Skeletal muscle satellite cell (primary cell): ENCODE measurements at regions not wholly inside any gene's neighbourhood (a gene's known extent, or its start where the extent isn't known, plus 50 kb on each side); places are given as distances from the start of the nearest gene placed in this dataset. TPM values are rescaled to one million over a fixed set of nuclear protein-coding genes. Genes with fewer than 3 reads are reported as not detected.

Experiments used
- H3K27me3 ChIP-seq: 2 replicates; pipeline ENCODE4 v1.7.0; 2013; ENCODE audit warnings: low read length; ENCODE audit not compliant: control insufficient read depth, insufficient read depth
- H3K36me3 ChIP-seq: 2 replicates; pipeline ENCODE4 v1.7.0; 2013; ENCODE audit warnings: mild to moderate bottlenecking, control low read depth, low read length; ENCODE audit not compliant: insufficient read depth
- H3K4me1 ChIP-seq: 2 replicates; pipeline ENCODE4 v1.7.0; 2013; ENCODE audit warnings: low read length; ENCODE audit not compliant: control insufficient read depth, insufficient read depth
- H3K4me2 ChIP-seq: 2 replicates; pipeline ENCODE4 v1.7.0; 2013; ENCODE audit warnings: mild to moderate bottlenecking, low read length
- H3K4me3 ChIP-seq: 2 replicates; pipeline ENCODE4 v1.7.0; 2013; ENCODE audit warnings: low read length
- H3K9ac ChIP-seq: 2 replicates; pipeline ENCODE4 v1.7.0; 2013; ENCODE audit warnings: mild to moderate bottlenecking, low read depth, low read length, moderate library complexity
- H3K9me3 ChIP-seq: replicated peaks from 2 replicates; pipeline ENCODE4 v1.7.0; 2013; ENCODE audit warnings: mild to moderate bottlenecking, control low read depth, low read length
- small RNA-seq: library from RNA; depleted of rRNA; stranded (forward); fragments of <200 nt; gene quantifications from one replicate; pipeline ENCODE3, GENCODE V24; 2012

DNA sequence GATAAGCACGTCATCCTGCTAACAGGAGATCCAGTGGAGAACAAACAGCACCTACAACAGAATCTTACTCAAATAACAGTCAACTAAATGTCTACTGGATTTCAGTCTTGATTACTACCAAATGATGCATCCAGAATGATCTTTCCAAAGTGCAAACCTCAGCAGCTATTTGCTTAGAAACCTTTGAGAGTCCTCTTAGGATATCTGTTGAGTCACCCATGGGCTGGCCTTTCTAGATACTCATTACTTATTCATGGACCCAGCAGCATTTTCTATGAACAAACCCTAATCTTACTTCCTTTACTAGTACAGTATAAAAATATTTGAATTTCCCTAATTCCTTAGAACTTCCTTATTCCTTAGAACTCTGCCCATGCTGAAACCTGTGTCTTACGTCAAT lies 118.5 kb upstream of the PABPC4L start:
- no peaks in the 10 kb centered on the region for H3K4me1 ChIP-seq
- no peak overlapping the region for H3K4me2 ChIP-seq
- H3K9ac ChIP-seq, result no peak overlapping the region
- H3K9me3 ChIP-seq, result no peaks in the 10 kb centered on the region
- no peak overlapping the region for H3K4me3 ChIP-seq
- H3K27me3 ChIP-seq, result no peaks in the 10 kb centered on the region
- no peaks in the 10 kb centered on the region for H3K36me3 ChIP-seq

DNA sequence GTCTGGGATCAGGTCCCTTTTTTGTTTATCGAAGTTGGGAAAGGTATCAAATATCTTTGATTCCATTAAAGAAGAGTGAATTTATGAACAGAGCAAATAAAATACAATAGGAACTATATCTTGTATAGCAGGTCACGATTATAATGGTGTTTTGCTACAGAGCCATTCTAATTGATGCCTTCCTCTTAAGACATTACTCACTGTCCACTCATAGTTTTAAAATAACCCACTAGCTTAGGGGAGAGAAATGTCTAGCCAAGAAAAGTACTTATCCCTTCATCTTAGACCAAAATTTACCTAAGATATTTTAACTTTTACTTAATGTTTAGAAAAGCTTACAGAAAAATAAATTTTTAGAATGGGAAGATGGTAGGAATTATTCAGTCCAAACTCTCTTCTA lies 112.0 kb upstream of the PABPC4L start:
- H3K4me2 ChIP-seq, result no peak overlapping the region
- H3K36me3 ChIP-seq, result no peaks in the 10 kb centered on the region
- no peak overlapping the region for H3K9ac ChIP-seq
- H3K27me3 ChIP-seq, result no peaks in the 10 kb centered on the region
- H3K9me3 ChIP-seq, result no peaks in the 10 kb centered on the region
- no peak overlapping the region for H3K4me3 ChIP-seq
- H3K4me1 ChIP-seq, result no peaks in the 10 kb centered on the region

- Histone ChIP-seq H3K9ac (no peak overlapping the region), H3K4me3 (no peak overlapping the region), H3K36me3 (no peaks in the 10 kb centered on the region), H3K27me3 (no peaks in the 10 kb centered on the region), H3K4me1 (no peaks in the 10 kb centered on the region), H3K9me3 (no peaks in the 10 kb centered on the region), H3K4me2 (no peak overlapping the region)
Measured at GRCh38 chr4:134309715-134310114, 108.1 kb upstream of the PABPC4L start.

GRCh38 chr4:134308910-134309309 lies 107.3 kb upstream of the PABPC4L start:
- Histone ChIP-seq H3K4me3 (no peak overlapping the region), H3K9ac (no peak overlapping the region), H3K36me3 (no peaks in the 10 kb centered on the region), H3K4me1 (no peaks in the 10 kb centered on the region), H3K27me3 (no peaks in the 10 kb centered on the region), H3K9me3 (no peaks in the 10 kb centered on the region), H3K4me2 (no peak overlapping the region)

GRCh38 chr4:134298313-134298712 lies 96.7 kb upstream of the PABPC4L start:
- no peak overlapping the region for H3K9ac ChIP-seq
- no peak overlapping the region for H3K4me2 ChIP-seq
- no peaks in the 10 kb centered on the region for H3K9me3 ChIP-seq
- no peaks in the 10 kb centered on the region for H3K27me3 ChIP-seq
- no peaks in the 10 kb centered on the region for H3K4me1 ChIP-seq
- no peaks in the 10 kb centered on the region for H3K36me3 ChIP-seq
- H3K4me3 ChIP-seq, result no peak overlapping the region

DNA sequence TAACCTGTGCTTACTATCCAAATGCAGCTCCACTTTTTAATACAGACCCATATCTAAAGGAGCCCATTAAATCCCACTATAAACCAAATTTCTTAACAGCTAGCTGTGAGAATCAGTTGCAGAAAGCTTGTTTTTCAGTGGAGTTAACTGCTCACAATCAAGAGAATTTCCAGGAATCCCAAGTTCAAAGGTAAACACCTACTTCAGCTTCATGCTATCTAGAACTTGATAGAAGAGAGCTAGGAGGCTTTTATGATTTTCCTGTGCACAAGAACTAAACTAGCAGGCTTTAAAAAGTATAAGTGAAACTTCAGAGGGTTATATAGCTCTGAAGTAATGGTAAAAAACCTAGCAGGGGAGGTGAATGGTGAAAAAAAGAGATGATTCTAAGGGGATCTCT lies 96.2 kb upstream of the PABPC4L start:
- Histone ChIP-seq H3K4me1 (no peaks in the 10 kb centered on the region), H3K9ac (no peak overlapping the region), H3K4me2 (no peak overlapping the region), H3K27me3 (no peaks in the 10 kb centered on the region), H3K36me3 (no peaks in the 10 kb centered on the region), H3K9me3 (no peaks in the 10 kb centered on the region), H3K4me3 (no peak overlapping the region)

- Histone ChIP-seq H3K27me3 (no peaks in the 10 kb centered on the region), H3K9me3 (no peaks in the 10 kb centered on the region), H3K4me3 (no peak overlapping the region), H3K9ac (no peak overlapping the region), H3K4me1 (no peaks in the 10 kb centered on the region), H3K36me3 (no peaks in the 10 kb centered on the region), H3K4me2 (no peak overlapping the region)
Measured at GRCh38 chr4:134282680-134283079, 81.1 kb upstream of the PABPC4L start.

DNA sequence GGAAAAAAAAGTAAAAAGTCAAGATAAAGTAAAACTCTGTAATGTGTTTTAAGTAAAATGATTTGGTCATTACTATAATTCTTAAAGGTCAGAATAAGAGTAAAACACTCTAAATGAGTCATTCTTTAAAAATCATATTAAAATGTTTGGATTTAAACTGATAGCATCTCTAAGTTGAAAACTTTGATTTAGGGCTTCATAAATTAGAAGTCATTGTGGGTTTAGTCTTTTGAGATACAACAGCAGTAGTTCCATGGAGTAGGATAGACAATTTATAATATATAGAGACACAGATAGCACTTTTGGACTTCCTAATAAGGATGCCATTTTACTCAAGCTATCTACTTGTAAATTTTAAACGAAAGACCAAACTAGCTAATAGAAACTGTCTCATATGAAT lies 77.1 kb upstream of the PABPC4L start:
- Histone ChIP-seq H3K4me2 (no peak overlapping the region), H3K4me1 (no peaks in the 10 kb centered on the region), H3K36me3 (no peaks in the 10 kb centered on the region), H3K27me3 (no peaks in the 10 kb centered on the region), H3K9me3 (no peaks in the 10 kb centered on the region), H3K4me3 (no peak overlapping the region), H3K9ac (no peak overlapping the region)

DNA sequence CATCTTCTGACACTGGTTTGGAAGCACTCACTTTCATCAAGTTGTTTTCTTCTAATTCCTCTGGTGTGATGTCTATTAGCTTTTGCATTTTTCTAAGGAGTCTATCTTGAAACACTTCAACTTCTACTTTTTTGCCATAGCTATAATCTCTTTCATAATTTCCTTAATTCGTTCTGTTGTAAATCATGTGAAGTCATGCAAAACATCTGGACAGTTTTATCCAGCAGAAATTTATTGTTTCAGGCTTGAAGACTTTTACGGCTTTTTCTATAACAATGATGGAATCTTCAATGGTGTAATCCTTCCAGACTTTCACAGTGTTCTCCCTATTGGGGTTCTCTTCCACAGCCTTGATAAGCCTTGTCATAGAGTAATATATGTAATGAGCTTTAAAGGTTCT lies 74.9 kb upstream of the PABPC4L start:
- H3K4me1 ChIP-seq, result no peaks in the 10 kb centered on the region
- no peaks in the 10 kb centered on the region for H3K27me3 ChIP-seq
- H3K36me3 ChIP-seq, result no peaks in the 10 kb centered on the region
- H3K4me3 ChIP-seq, result no peak overlapping the region
- H3K4me2 ChIP-seq, result no peak overlapping the region
- H3K9me3 ChIP-seq, result no peaks in the 10 kb centered on the region
- no peak overlapping the region for H3K9ac ChIP-seq

DNA sequence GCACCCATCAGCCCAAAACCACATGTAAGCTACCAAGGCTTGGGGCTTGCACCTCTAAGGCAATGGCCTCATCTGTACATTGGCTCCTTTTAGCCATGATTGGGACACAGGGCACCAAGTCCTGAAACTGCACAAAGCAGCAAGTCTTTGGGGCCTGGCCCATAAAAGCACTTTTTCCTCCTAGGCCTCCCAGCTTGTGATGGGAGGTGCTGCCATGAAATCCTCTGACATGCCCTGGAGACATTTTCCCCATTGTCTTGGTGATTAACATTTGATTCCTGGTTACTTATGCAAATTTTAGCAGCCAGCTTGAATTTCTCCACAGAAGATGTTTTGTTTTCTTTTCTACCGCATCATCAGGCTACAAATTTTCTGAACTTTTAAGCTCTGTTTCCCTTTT lies 58.5 kb upstream of the PABPC4L start:
- no peak overlapping the region for H3K4me3 ChIP-seq
- no peaks in the 10 kb centered on the region for H3K9me3 ChIP-seq
- no peaks in the 10 kb centered on the region for H3K36me3 ChIP-seq
- H3K27me3 ChIP-seq, result no peaks in the 10 kb centered on the region
- no peaks in the 10 kb centered on the region for H3K4me1 ChIP-seq
- no peak overlapping the region for H3K4me2 ChIP-seq
- H3K9ac ChIP-seq, result no peak overlapping the region

Small RNA genes in the stretch of these regions (small RNA-seq; reads per million reads assigned to genes)
- gene AC104619.4, result 0.21 reads per million
- gene RF00026, result not detected
